GM12892 (cell line): ENCODE measurements at regions not wholly inside any gene's neighbourhood (a gene's known extent, or its start where the extent isn't known, plus 50 kb on each side); places are given as distances from the start of the nearest gene placed in this dataset.

Source experiments
- DNase-seq: peaks from one replicate; pipeline ENCODE4 v3.0.0; 2011; ENCODE audit not compliant: insufficient read length
- FAIRE-seq: peaks from 2 replicates; lab custom pipeline; 2011; peaks lifted over from hg19 to GRCh38; lab: Jason Lieb, UNC
- POLR2A ChIP-seq: IDR thresholded peaks from 2 replicates; pipeline ENCODE4 v1.6.1; 2011; ENCODE audit warnings: low read depth, low read length, control low read depth
- POLR2AphosphoS5 ChIP-seq: IDR thresholded peaks from 2 replicates; pipeline ENCODE4 v1.6.1; 2011; ENCODE audit warnings: low read depth, low read length, control low read depth
- TAF1 ChIP-seq: IDR thresholded peaks from 2 replicates; pipeline ENCODE4 v1.6.1; 2011; ENCODE audit warnings: low read depth, mild to moderate bottlenecking, control low read depth, low read length, borderline replicate concordance

GRCh38 chr18:54060343-54061005 is 164.0 kb downstream of the MBD2 start:
- TF ChIP-seq POLR2AphosphoS5 (no peak), TAF1 (no peak), POLR2A (no peak)
- DNase-seq, result no peak
- FAIRE-seq, result no peak

GRCh38 chr18:54052732-54053429 is 171.6 kb downstream of the MBD2 start:
- TF ChIP-seq TAF1, result no peak
- FAIRE-seq (no peak), DNase-seq (no peak)

GRCh38 chr18:54052259-54052658 is 172.2 kb downstream of the MBD2 start:
- TF ChIP-seq POLR2A (no peak), TAF1 (no peak), POLR2AphosphoS5 (no peak)
- DNase-seq (no peak), FAIRE-seq (no peak)

GRCh38 chr18:54043484-54044251 is 180.8 kb downstream of the MBD2 start:
- no peak for DNase-seq
- no peak for TF ChIP-seq TAF1
- no peak for FAIRE-seq

- no peak for DNase-seq
- no peak for TF ChIP-seq POLR2AphosphoS5
- no peak for TF ChIP-seq POLR2A
- TF ChIP-seq TAF1, result no peak
- no peak for FAIRE-seq
Measured at GRCh38 chr18:54035927-54036326, 188.5 kb downstream of the MBD2 start.

- DNase-seq, result no peak
- TF ChIP-seq POLR2A, result no peak
- no peak for TF ChIP-seq POLR2AphosphoS5
- no peak for TF ChIP-seq TAF1
- FAIRE-seq, result no peak
Measured at GRCh38 chr18:54033052-54033451, 191.4 kb downstream of the MBD2 start.

GRCh38 chr18:54032412-54032811 is 192.1 kb downstream of the MBD2 start:
- TF ChIP-seq TAF1 (no peak), POLR2A (no peak), POLR2AphosphoS5 (no peak)
- DNase-seq (no peak), FAIRE-seq (no peak)

GRCh38 chr18:54031243-54031642 is 193.2 kb downstream of the MBD2 start:
- TF ChIP-seq POLR2AphosphoS5 (no peak), TAF1 (no peak), POLR2A (no peak)
- no peak for FAIRE-seq
- no peak for DNase-seq

- no peak for FAIRE-seq
- no peak for DNase-seq
- TF ChIP-seq TAF1 (no peak), POLR2A (no peak), POLR2AphosphoS5 (no peak)
Measured at GRCh38 chr18:54030434-54030833, 194.0 kb downstream of the MBD2 start.

GRCh38 chr18:54023471-54023870 is 201.0 kb downstream of the MBD2 start:
- FAIRE-seq (peak; percentile 86), DNase-seq (no peak)
- TF ChIP-seq POLR2AphosphoS5 (no peak), POLR2A (no peak), TAF1 (no peak)

GRCh38 chr18:54020966-54021365 is 203.5 kb downstream of the MBD2 start:
- FAIRE-seq (no peak), DNase-seq (no peak)
- TF ChIP-seq POLR2AphosphoS5, result no peak
- TF ChIP-seq POLR2A, result no peak
- TF ChIP-seq TAF1, result no peak

GRCh38 chr18:54020156-54020745 is 204.2 kb downstream of the MBD2 start:
- TF ChIP-seq POLR2A, result no peak
- TF ChIP-seq TAF1, result no peak
- TF ChIP-seq POLR2AphosphoS5, result no peak
- DNase-seq, result no peak
- FAIRE-seq, result no peak
